Thyroid gland (tissue), 4 donors: ENCODE measurements at regions not wholly inside any gene's neighbourhood (a gene's known extent, or its start where the extent isn't known, plus 50 kb on each side); places are given as distances from the start of the nearest gene placed in this dataset.

ENCODE experiments used
- DNase-seq, 2 donors: peaks; one replicate each; pipeline ENCODE4 v3.0.0-alpha.2; 2019
- H3K27ac ChIP-seq, 3 donors: fragments of 200-600 bp; sonication (generic); 1 replicate in 2 of 3; 2 replicates in 1 of 3; pipeline ENCODE4 v1.5.1; 2016 to 2019; ENCODE audit warnings: mild to moderate bottlenecking in 1 of 3, moderate library complexity in 1 of 3
- H3K27me3 ChIP-seq: fragments of 200-600 bp; sonication (generic); one replicate; pipeline ENCODE4 v1.5.1; 2019
- H3K36me3 ChIP-seq, 2 donors: fragments of 200-600 bp; sonication (generic); one replicate each; pipeline ENCODE4 v1.5.1; 2016 to 2019
- H3K4me1 ChIP-seq, 2 donors: fragments of 200-600 bp; sonication (generic); one replicate each; pipeline ENCODE4 v1.5.1; 2017 to 2019
- H3K4me3 ChIP-seq, 3 donors: fragments of 200-600 bp; sonication (generic); replicated peaks in 1 of 3; 1 replicate in 2 of 3; 2 replicates in 1 of 3; pipeline ENCODE4 v1.5.1; 2016; ENCODE audit warnings: mild to moderate bottlenecking in 1 of 3
- H3K9me3 ChIP-seq: fragments of 200-600 bp; sonication (generic); one replicate; pipeline ENCODE4 v1.5.1; 2017
- CTCF ChIP-seq, 6 experiments: fragments of 200-600 bp in 3 of 6; fragments of 450-650 bp in 3 of 6; sonication (generic) in 3 of 6; IDR thresholded peaks; one replicate each; pipeline ENCODE4 v1.5.1; 2016 to 2019; ENCODE audit warnings: antibody characterized with exemption in 6 of 6, mild to moderate bottlenecking in 2 of 6, inconsistent platforms in 1 of 6, moderate library complexity in 1 of 6
- POLR2A ChIP-seq, 2 donors: fragments of 450-650 bp; IDR thresholded peaks; one replicate each; pipeline ENCODE4 v1.6.1; 2017; ENCODE audit warnings: antibody characterized with exemption in 2 of 2, mild to moderate bottlenecking in 2 of 2, moderate library complexity in 1 of 2
- WGBS, 2 donors: methylation state at CpG; one replicate each; pipeline ENCODE4 v1.1.5; 2017; 5-methylcytosine and 5-hydroxymethylcytosine counted together
- intact Hi-C: fragments of 100-400 bp; cut with DNase I; formaldehyde crosslinking; loops from one replicate; pipeline ENCODE4 v1.15.1; 2023

- intact Hi-C loops: no loop called here
- DNase-seq: no peak
- Histone ChIP-seq H3K27me3 (no peaks in the 10 kb centered on the region), H3K4me1 (peaks cover 7% of the 10 kb centered on the region in 2 donors), H3K4me3 (no peak overlapping the region), H3K9me3 (no peaks in the 10 kb centered on the region), H3K36me3 (no peaks in the 10 kb centered on the region), H3K27ac (no peak overlapping the region)
- TF ChIP-seq CTCF (IDR thresholded peaks at IDR 0.05): no peak
- TF ChIP-seq POLR2A (IDR thresholded peaks at IDR 0.05): no peak
- 82 to 90% methylated on average over 7 to 9 of the region's 9 CpGs for WGBS, 2 donors
These were observed 210.5 kb downstream of the GADD45G start for GRCh38 chr9:89815061-89815902.

GRCh38 chr9:89815903-89816573 lies 211.2 kb downstream of the GADD45G start:
- 70 to 82% methylated on average over 10 of the region's 10 CpGs for WGBS, 2 donors
- no peak for DNase-seq
- no peaks in the 10 kb centered on the region for H3K36me3 ChIP-seq
- intact Hi-C loops: no loop called here
- H3K27me3 ChIP-seq: no peaks in the 10 kb centered on the region
- peaks cover under 1 to 2% of the 10 kb centered on the region in 2 donors for H3K4me1 ChIP-seq
- no peak overlapping the region for H3K27ac ChIP-seq
- TF ChIP-seq POLR2A (IDR thresholded peaks at IDR 0.05) (no peak), CTCF (IDR thresholded peaks at IDR 0.05) (no peak)
- H3K4me3 ChIP-seq: no peak overlapping the region
- H3K9me3 ChIP-seq: no peaks in the 10 kb centered on the region

- 75 to 78% methylated on average over 13 of the region's 13 CpGs for WGBS, 2 donors
- DNase-seq: no peak
- TF ChIP-seq CTCF (IDR thresholded peaks at IDR 0.05): no peak
- TF ChIP-seq POLR2A (IDR thresholded peaks at IDR 0.05): no peak
- no peak overlapping the region for H3K27ac ChIP-seq
- H3K36me3 ChIP-seq: no peaks in the 10 kb centered on the region
- intact Hi-C loops: no loop called here
- H3K27me3 ChIP-seq: no peaks in the 10 kb centered on the region
- no peak overlapping the region for H3K4me3 ChIP-seq
- H3K9me3 ChIP-seq: no peaks in the 10 kb centered on the region
- no peaks in the 10 kb centered on the region for H3K4me1 ChIP-seq
These were observed 212.5 kb downstream of the GADD45G start for GRCh38 chr9:89817151-89817950.

GRCh38 chr9:89820337-89820736 lies 215.5 kb downstream of the GADD45G start:
- Histone ChIP-seq H3K4me3 (no peak overlapping the region), H3K9me3 (no peaks in the 10 kb centered on the region), H3K36me3 (no peaks in the 10 kb centered on the region), H3K4me1 (no peaks in the 10 kb centered on the region), H3K27ac (no peak overlapping the region), H3K27me3 (no peaks in the 10 kb centered on the region)
- 93 to 94% methylated on average over 2 of the region's 2 CpGs for WGBS, 2 donors
- intact Hi-C loops: no loop called here
- no peak for DNase-seq
- TF ChIP-seq CTCF (IDR thresholded peaks at IDR 0.05): no peak
- no peak for TF ChIP-seq POLR2A (IDR thresholded peaks at IDR 0.05)
